Heart left ventricle (tissue), 16 donors: ENCODE measurements at regions not wholly inside any gene's neighbourhood (a gene's known extent, or its start where the extent isn't known, plus 50 kb on each side); places are given as distances from the start of the nearest gene placed in this dataset.

Experiments used
- ATAC-seq, 4 donors: fragments of 200-7000 bp; cut with Tn5 transposase; one replicate each; pipeline ENCODE4 v1.9.1; 2020 to 2022; ENCODE audit warnings: moderate library complexity in 4 of 4, mild to moderate bottlenecking in 3 of 4, moderate number of reproducible peaks in 1 of 4
- DNase-seq, 5 donors: peaks; one replicate each; pipeline ENCODE4 v3.0.0-alpha.2; 2020
- H3K27ac ChIP-seq, 12 donors: fragments of 200-600 bp; sonication (generic) in 4 of 12; one replicate each; pipeline versions ENCODE4 v1.5.0 to v1.8.0; 2016 to 2022; ENCODE audit warnings: mild to moderate bottlenecking in 2 of 12
- H3K27me3 ChIP-seq, 9 donors: fragments of 200-600 bp; sonication (generic) in 2 of 9; one replicate each; pipeline versions ENCODE4 v1.5.1 to v1.8.0; 2016 to 2022; ENCODE audit warnings: mild to moderate bottlenecking in 3 of 9
- H3K36me3 ChIP-seq, 9 donors: fragments of 200-600 bp; sonication (generic) in 2 of 9; one replicate each; pipeline versions ENCODE4 v1.5.0 to v1.8.0; 2018 to 2022; ENCODE audit warnings: mild to moderate bottlenecking in 2 of 9
- H3K4me1 ChIP-seq, 12 donors: fragments of 200-600 bp; sonication (generic) in 4 of 12; one replicate each; pipeline versions ENCODE4 v1.5.0 to v1.8.0; 2016 to 2022; ENCODE audit warnings: mild to moderate bottlenecking in 3 of 12
- H3K4me3 ChIP-seq, 12 donors: fragments of 200-600 bp; sonication (generic) in 4 of 12; one replicate each; pipeline versions ENCODE4 v1.5.0 to v1.8.0; 2017 to 2022; ENCODE audit warnings: mild to moderate bottlenecking in 9 of 12, moderate library complexity in 4 of 12
- H3K9me3 ChIP-seq, 12 donors: fragments of 200-600 bp; sonication (generic) in 4 of 12; one replicate each; pipeline versions ENCODE4 v1.5.0 to v1.8.0; 2016 to 2022; ENCODE audit warnings: mild to moderate bottlenecking in 1 of 12
- CTCF ChIP-seq, 12 donors: fragments of 200-600 bp; sonication (generic) in 4 of 12; IDR thresholded peaks; one replicate each; pipeline versions ENCODE4 v1.5.0 to v1.8.0; 2018 to 2022; ENCODE audit warnings: antibody characterized with exemption in 12 of 12, mild to moderate bottlenecking in 5 of 12
- POLR2A ChIP-seq, 2 donors: fragments of 450-650 bp; IDR thresholded peaks; one replicate each; pipeline ENCODE4 v1.6.1; 2017; ENCODE audit warnings: antibody characterized with exemption in 2 of 2, mild to moderate bottlenecking in 2 of 2, moderate library complexity in 2 of 2
- WGBS, 4 donors: extraction: QIAGEN DNeasy Blood & Tissue Kit in 2 of 4; methylation state at CpG; one replicate each; pipeline versions ENCODE4 v1.1.5 to v1.1.7; 2013 to 2018; 5-methylcytosine and 5-hydroxymethylcytosine counted together
- intact Hi-C, 10 donors: fragments of 100-400 bp; cut with DNase I; formaldehyde crosslinking; loops; one replicate each; pipeline versions ENCODE4 v1.11.1 to v1.14.2; 2022
- donor health status: ischemic (EF 13 %, LVEDD 7.1; RV severe dilation, severe dysfunction).
- donor health status: healthy with polysubstance abuse.
- donor health status: DM: no; HTN: yes; CAD: no.
- donor health status: DM: no; HTN: no; CAD: no.
- donor health status: ischemic (EF 25% LVEDD 6.9; RV normal size, moderate dysfunction).
- donor health status: ischemic (EF 25% LVEDD 5.7; RV mildly dilated, moderate dysfunction).
- donor health status: healthy.
- donor health status: DM: yes; HTN: yes; CAD: no.
- donor health status: ischemic (EF 35%, LVEDD 5.7; RV mildly dilated, moderate dysfunction).
- donor health status: nonischemic (EF 11% LVEDD 7.7; RV severe dilation, severe dysfunction).
- donor health status: DM: yes; HTN: yes; CAD: no.
- donor health status: PGD.
- donor health status: ischemic (EF 29% LVEDD 5.4; RV normal size, mild dysfunction).
- donor health status: nonischemic (EF 23%, LVEDD 6.1; RV moderate dilation, normal function).

DNA sequence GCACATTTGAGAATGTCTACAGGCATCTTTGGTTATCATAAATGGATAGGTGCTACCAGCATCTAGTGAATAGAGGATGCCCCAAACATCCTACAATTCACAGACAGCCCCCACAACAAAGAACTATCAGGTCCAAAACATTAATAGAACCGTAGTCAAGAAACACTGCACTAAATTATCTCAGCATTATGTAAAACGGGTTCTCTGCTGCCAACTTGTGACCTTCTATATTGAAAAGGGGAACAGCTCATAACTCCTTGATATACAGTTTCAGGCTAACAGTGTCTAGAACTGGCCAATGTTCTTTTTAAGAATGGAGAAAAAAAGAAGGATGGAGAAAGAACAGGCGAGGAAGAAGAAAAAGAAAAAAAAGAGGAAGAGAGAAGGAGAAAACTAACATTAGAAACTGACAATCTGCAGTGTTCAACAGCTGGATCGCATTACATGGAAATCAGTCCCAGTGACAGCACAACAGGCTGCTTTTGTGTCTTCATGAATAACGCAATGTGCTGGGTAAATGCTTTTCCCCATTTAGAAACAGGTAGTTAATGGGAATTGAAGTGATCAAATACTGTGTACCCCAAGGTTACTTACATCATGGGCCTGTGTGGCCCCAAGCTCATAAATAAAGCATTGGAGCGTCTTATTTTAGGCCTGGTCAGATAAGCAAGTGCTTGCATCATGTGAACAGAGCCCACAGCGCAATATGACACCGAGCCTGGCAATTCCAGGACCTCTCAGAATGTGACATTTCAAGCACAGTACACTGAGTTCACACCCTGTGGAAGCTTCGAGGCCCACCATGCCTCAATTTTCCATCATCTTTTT, 339.5 kb downstream of the DHX15 start:
- Histone ChIP-seq H3K27ac (peak overlapping the region; percentile 56 to 94 (median 82)), H3K4me1 (peaks cover 5 to 71% (median 32%) of the 10 kb centered on the region in 12 donors)
- 33 to 42% (median 36%) methylated on average over 9 of the region's 9 CpGs for WGBS, 4 donors

GRCh38 chr4:24243641-24244040, 340.7 kb downstream of the DHX15 start:
- no peak overlapping the region for H3K4me3 ChIP-seq
- WGBS, 4 donors, result 56 to 70% (median 64%) methylated on average over 2 of the region's 2 CpGs
- DNase-seq, result no peak
- H3K36me3 ChIP-seq, result no peaks in the 10 kb centered on the region
- H3K27me3 ChIP-seq, result no peaks in the 10 kb centered on the region
- H3K27ac ChIP-seq, result peak overlapping the region in 4 of 12 donors; percentile 66 to 85 (median 80)
- ATAC-seq, result no peak
- H3K9me3 ChIP-seq, result no peaks in the 10 kb centered on the region
- peaks cover 3 to 59% (median 21%) of the 10 kb centered on the region in 12 donors for H3K4me1 ChIP-seq
- intact Hi-C loops, result loop anchor here in 3 of 10 donors (2.0 to 10.0 kb wide), 3 partner anchors 171 to 349 kb away; partner anchors contain the start of gene PPARGC1A (in 1 of the 3)
- no peak for TF ChIP-seq POLR2A (IDR thresholded peaks at IDR 0.05)

More for the DNA sequence above, 339.5 kb downstream of the DHX15 start:
- ATAC-seq (peak; percentile 94 to 96 (median 96)), DNase-seq (peak; percentile 60 to 89 (median 76))
- intact Hi-C loops, result loop anchor here in 5 of 10 donors (2.0 to 10.0 kb wide), 8 partner anchors 170 to 873 kb away; partner anchors contain the start of gene PPARGC1A (in 2 of the 5)
- TF ChIP-seq POLR2A (IDR thresholded peaks at IDR 0.05) (no peak), CTCF (IDR thresholded peaks at IDR 0.05) (no peak)
- H3K27me3 ChIP-seq, result no peaks in the 10 kb centered on the region
- H3K9me3 ChIP-seq, result no peaks in the 10 kb centered on the region
- H3K36me3 ChIP-seq, result no peaks in the 10 kb centered on the region
- H3K4me3 ChIP-seq, result no peak overlapping the region

GRCh38 chr4:24241511-24241910, 342.8 kb downstream of the DHX15 start:
- peaks cover 0 to 44% (median 14%) of the 10 kb centered on the region in 12 donors for H3K4me1 ChIP-seq
- intact Hi-C loops, result loop anchor here in 2 of 10 donors (10.0 kb wide), 2 partner anchors 173 to 347 kb away; partner anchors contain the start of gene PPARGC1A (in 1 of the 2)
- no peaks in the 10 kb centered on the region for H3K36me3 ChIP-seq
- no peaks in the 10 kb centered on the region for H3K9me3 ChIP-seq
- WGBS, 4 donors, result 46 to 59% (median 52%) methylated on average over 5 of the region's 5 CpGs
- no peak for TF ChIP-seq CTCF (IDR thresholded peaks at IDR 0.05)
- no peak for TF ChIP-seq POLR2A (IDR thresholded peaks at IDR 0.05)
- H3K27ac ChIP-seq, result peak overlapping the region in 1 of 12 donors; percentile 2
- DNase-seq (no peak), ATAC-seq (no peak)
- no peak overlapping the region for H3K4me3 ChIP-seq
- no peaks in the 10 kb centered on the region for H3K27me3 ChIP-seq

- Histone ChIP-seq H3K27ac (no peak overlapping the region), H3K36me3 (no peaks in the 10 kb centered on the region), H3K4me3 (no peak overlapping the region), H3K9me3 (no peaks in the 10 kb centered on the region), H3K4me1 (peaks cover 0 to 43% (median 12%) of the 10 kb centered on the region in 12 donors), H3K27me3 (no peaks in the 10 kb centered on the region)
- intact Hi-C loops, result loop anchor here in 2 of 10 donors (10.0 kb wide), 2 partner anchors 174 to 346 kb away; partner anchors contain the start of gene PPARGC1A (in 1 of the 2)
- no peak for TF ChIP-seq POLR2A (IDR thresholded peaks at IDR 0.05)
- TF ChIP-seq CTCF (IDR thresholded peaks at IDR 0.05), result peak in 1 of 12 donors; percentile 9
- DNase-seq (no peak), ATAC-seq (no peak)
Measured at GRCh38 chr4:24240655-24241054, 343.7 kb downstream of the DHX15 start.
